Epidermal melanocyte (primary cell): ENCODE measurements at regions not wholly inside any gene's neighbourhood (a gene's known extent, or its start where the extent isn't known, plus 50 kb on each side); places are given as distances from the start of the nearest gene placed in this dataset.

ENCODE experiments used
- DNase-seq: peaks from one replicate; pipeline ENCODE4 v3.0.0; 2011; ENCODE audit warnings: low spot score; ENCODE audit not compliant: insufficient read length

GRCh38 chr6:170021579-170021978 is 269.3 kb downstream of the DLL1 start:
- DNase-seq: no peak

GRCh38 chr6:170019818-170020583 is 268.6 kb downstream of the ERMARD start:
- no peak for DNase-seq

GRCh38 chr6:170018936-170019817 is 267.8 kb downstream of the ERMARD start:
- no peak for DNase-seq

- DNase-seq: no peak
Observed at GRCh38 chr6:170018422-170018935, 267.1 kb downstream of the ERMARD start.

- no peak for DNase-seq
Observed at GRCh38 chr6:170017603-170018320, 266.3 kb downstream of the ERMARD start.

- DNase-seq: no peak
Observed at GRCh38 chr6:170013815-170014214, 262.4 kb downstream of the ERMARD start.

GRCh38 chr6:170012037-170012330 is 260.6 kb downstream of the ERMARD start:
- DNase-seq: no peak

- no peak for DNase-seq
Observed at GRCh38 chr6:170011204-170012036, 260.0 kb downstream of the ERMARD start.

- DNase-seq: no peak
Observed at GRCh38 chr6:170010665-170011203, 259.3 kb downstream of the ERMARD start.

GRCh38 chr6:170008294-170008785 is 256.9 kb downstream of the ERMARD start:
- DNase-seq: no peak

GRCh38 chr6:170007468-170008293 is 256.3 kb downstream of the ERMARD start:
- no peak for DNase-seq

- DNase-seq: no peak
Observed at GRCh38 chr6:170006900-170007467, 255.6 kb downstream of the ERMARD start.

GRCh38 chr6:170006071-170006899 is 254.9 kb downstream of the ERMARD start:
- no peak for DNase-seq

- no peak for DNase-seq
Observed at GRCh38 chr6:170005665-170006064, 254.2 kb downstream of the ERMARD start.

GRCh38 chr6:170004585-170005210 is 253.3 kb downstream of the ERMARD start:
- DNase-seq: no peak

GRCh38 chr6:170003451-170004160 is 252.2 kb downstream of the ERMARD start:
- no peak for DNase-seq

GRCh38 chr6:170003027-170003426 is 251.6 kb downstream of the ERMARD start:
- no peak for DNase-seq
